Ovary (tissue), 7 donors: ENCODE measurements at regions not wholly inside any gene's neighbourhood (a gene's known extent, or its start where the extent isn't known, plus 50 kb on each side); places are given as distances from the start of the nearest gene placed in this dataset.
"Not testable (repeated sequence)": the region's sequence is repeated elsewhere in the genome, so short reads cannot be mapped to it uniquely, and the experiment has no call there.

Experiments
- DNase-seq, 5 donors: peaks; one replicate each; pipeline ENCODE4 v3.0.0-alpha.2; 2019 to 2020
- H3K27ac ChIP-seq, 2 donors: fragments of 200-600 bp; one replicate each; pipeline versions ENCODE4 v1.5.1 to v1.8.0; 2019 to 2022
- H3K27me3 ChIP-seq: fragments of 200-600 bp; one replicate; pipeline ENCODE4 v1.8.0; 2022
- H3K36me3 ChIP-seq: fragments of 200-600 bp; sonication (generic); one replicate; pipeline ENCODE4 v1.5.1; 2019
- H3K4me1 ChIP-seq: one replicate; pipeline ENCODE4 v1.8.1; 2013; ENCODE audit warnings: mild to moderate bottlenecking, moderate library complexity; ENCODE audit not compliant: insufficient read depth
- H3K4me3 ChIP-seq: fragments of 200-600 bp; sonication (generic); one replicate; pipeline ENCODE4 v1.5.1; 2017
- H3K9me3 ChIP-seq, 2 donors: fragments of 200-600 bp in 1 of 2; sonication (generic) in 1 of 2; one replicate each; pipeline versions ENCODE4 v1.5.1 to v1.8.1; 2013 to 2019; ENCODE audit warnings: mild to moderate bottlenecking in 1 of 2, moderate library complexity in 1 of 2
- EP300 ChIP-seq: sonication (generic); formaldehyde crosslinking; IDR thresholded peaks from one replicate; pipeline ENCODE4 v1.6.1; 2017; ENCODE audit warnings: antibody characterized with exemption
- POLR2A ChIP-seq: fragments of 450-650 bp; IDR thresholded peaks from one replicate; pipeline ENCODE4 v1.6.1; 2017; ENCODE audit warnings: antibody characterized with exemption, mild to moderate bottlenecking, moderate library complexity
- WGBS, 3 donors: extraction: QIAGEN DNeasy Blood & Tissue Kit in 1 of 3; methylation state at CpG; one replicate each; pipeline versions ENCODE4 v1.1.5 to v1.1.7; 2013 to 2017; 5-methylcytosine and 5-hydroxymethylcytosine counted together
- intact Hi-C, 4 donors: fragments of 100-400 bp; cut with DNase I; formaldehyde crosslinking; loops; one replicate each; pipeline versions ENCODE4 v1.11.0 to v1.15.1; 2022 to 2023
- TF ChIP-seq, protein P1 (sequence below), 3 donors: fragments of 450-650 bp in 2 of 3; fragments of 200-600 bp in 1 of 3; IDR thresholded peaks; one replicate each; pipeline versions ENCODE4 v1.5.1 to v1.8.0; 2016 to 2022; ENCODE audit warnings: antibody characterized with exemption in 3 of 3, mild to moderate bottlenecking in 1 of 3
- donor health status: DM: no; HTN: no; CAD: no; lungs with moderate emphysema.
- donor health status: DM: no; HTN: no; CAD: no.
- donor health status: Bipolar disorder and iron deficiency.
- donor health status: DM: no; HTN: no; CAD: no.
- donor health status: DM: yes; HTN: yes; CAD: no.

DNA sequence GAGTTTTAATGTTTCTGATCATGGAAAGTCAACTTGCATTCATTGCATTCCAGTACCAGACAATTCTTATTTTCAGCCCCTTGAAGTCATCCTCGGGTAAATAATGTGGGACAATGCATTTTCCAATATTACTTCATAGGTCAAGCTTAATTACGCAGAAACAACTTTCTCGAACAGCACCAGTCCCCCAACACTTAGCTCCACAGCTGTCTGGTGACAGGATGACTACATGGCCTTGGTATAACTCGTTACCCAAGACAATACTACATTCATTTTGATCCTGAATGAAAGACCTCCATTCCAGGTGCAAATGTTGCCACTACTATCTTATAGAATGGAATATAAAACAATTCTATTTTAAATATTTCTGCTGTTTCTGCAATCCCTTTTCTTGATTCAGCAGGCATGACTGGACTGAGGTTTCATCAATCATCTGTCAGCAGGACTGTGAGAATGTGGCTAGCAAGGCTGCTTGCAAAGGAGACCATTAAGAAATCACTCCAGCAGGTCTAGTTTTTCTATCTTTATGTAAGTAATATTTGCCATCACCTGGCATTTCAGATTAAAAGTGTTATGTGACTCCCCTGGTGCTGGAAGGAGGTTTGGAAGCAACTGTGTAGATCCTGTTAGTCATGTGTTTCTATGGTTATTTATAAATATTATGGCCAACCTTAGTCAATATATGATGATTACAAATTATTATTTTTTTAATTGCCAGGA, 147.9 kb downstream of the HAO1 start:
- intact Hi-C loops: no loop called here
- 63 to 80% (median 73%) methylated on average over 4 of the region's 4 CpGs for WGBS, 3 donors
- Histone ChIP-seq H3K4me1 (no peaks in the 10 kb centered on the region), H3K4me3 (no peak overlapping the region), H3K9me3 (no peaks in the 10 kb centered on the region), H3K36me3 (no peaks in the 10 kb centered on the region), H3K27me3 (no peaks in the 10 kb centered on the region), H3K27ac (no peak overlapping the region)
- no peak for DNase-seq
- TF ChIP-seq, protein P1, sequence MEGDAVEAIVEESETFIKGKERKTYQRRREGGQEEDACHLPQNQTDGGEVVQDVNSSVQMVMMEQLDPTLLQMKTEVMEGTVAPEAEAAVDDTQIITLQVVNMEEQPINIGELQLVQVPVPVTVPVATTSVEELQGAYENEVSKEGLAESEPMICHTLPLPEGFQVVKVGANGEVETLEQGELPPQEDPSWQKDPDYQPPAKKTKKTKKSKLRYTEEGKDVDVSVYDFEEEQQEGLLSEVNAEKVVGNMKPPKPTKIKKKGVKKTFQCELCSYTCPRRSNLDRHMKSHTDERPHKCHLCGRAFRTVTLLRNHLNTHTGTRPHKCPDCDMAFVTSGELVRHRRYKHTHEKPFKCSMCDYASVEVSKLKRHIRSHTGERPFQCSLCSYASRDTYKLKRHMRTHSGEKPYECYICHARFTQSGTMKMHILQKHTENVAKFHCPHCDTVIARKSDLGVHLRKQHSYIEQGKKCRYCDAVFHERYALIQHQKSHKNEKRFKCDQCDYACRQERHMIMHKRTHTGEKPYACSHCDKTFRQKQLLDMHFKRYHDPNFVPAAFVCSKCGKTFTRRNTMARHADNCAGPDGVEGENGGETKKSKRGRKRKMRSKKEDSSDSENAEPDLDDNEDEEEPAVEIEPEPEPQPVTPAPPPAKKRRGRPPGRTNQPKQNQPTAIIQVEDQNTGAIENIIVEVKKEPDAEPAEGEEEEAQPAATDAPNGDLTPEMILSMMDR (IDR thresholded peaks at IDR 0.05): no peak
- no peak for TF ChIP-seq POLR2A
- no peak for TF ChIP-seq EP300

DNA sequence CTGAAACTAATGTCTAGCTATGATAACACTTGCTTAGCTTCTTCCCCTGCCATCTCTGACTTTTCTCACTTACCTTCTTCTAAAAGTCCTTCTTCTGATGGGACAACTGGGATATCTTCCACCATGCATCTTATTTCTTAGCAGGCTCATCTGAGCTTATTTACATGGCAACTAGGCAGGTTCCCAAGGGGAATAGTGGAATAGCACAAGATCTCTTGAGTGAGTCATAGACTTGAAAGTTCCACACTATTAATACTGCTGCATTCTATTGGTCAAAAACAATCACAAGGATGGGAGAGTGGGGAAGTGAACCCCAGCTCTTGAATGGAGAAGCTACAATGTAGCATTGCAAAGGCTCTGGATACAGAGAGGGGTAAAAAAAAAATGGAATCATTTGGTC, 142.1 kb downstream of the HAO1 start:
- DNase-seq: no peak
- no peak overlapping the region for H3K4me3 ChIP-seq
- no peaks in the 10 kb centered on the region for H3K27me3 ChIP-seq
- no peaks in the 10 kb centered on the region for H3K36me3 ChIP-seq
- TF ChIP-seq EP300: no peak
- no peak for TF ChIP-seq POLR2A
- TF ChIP-seq, protein P1 (IDR thresholded peaks at IDR 0.05): no peak
- H3K4me1 ChIP-seq: no peaks in the 10 kb centered on the region
- H3K27ac ChIP-seq: no peak overlapping the region
- intact Hi-C loops: no loop called here
- H3K9me3 ChIP-seq: no peaks in the 10 kb centered on the region

DNA sequence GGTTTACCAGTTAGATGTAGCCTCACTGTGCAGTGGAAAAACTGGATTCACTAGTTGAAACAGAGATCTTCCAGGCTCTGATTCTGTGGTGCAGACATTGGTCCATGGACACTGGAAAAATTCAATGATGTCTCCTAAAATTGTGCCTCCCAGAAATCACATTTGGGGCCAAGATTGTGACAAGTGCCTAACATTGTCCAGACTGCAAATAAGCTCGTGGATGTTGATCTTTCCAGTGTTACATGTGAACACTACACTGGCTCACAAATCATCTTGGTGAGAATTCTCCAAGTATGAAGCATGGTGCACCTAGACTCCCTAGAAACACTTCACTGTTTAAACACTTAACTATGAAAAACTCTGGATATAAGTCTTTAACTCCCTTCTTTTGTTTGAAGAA, 140.4 kb downstream of the HAO1 start:
- no peaks in the 10 kb centered on the region for H3K4me1 ChIP-seq
- no peak overlapping the region for H3K27ac ChIP-seq
- no peaks in the 10 kb centered on the region for H3K9me3 ChIP-seq
- no peak for DNase-seq
- WGBS, 3 donors: 5 to 12% (median 8%) methylated on average over 1 of the region's 1 CpG
- TF ChIP-seq POLR2A (no peak), EP300 (no peak)
- TF ChIP-seq, protein P1 (IDR thresholded peaks at IDR 0.05): no peak
- no peaks in the 10 kb centered on the region for H3K27me3 ChIP-seq
- intact Hi-C loops: no loop called here
- H3K36me3 ChIP-seq: no peaks in the 10 kb centered on the region
- no peak overlapping the region for H3K4me3 ChIP-seq

DNA sequence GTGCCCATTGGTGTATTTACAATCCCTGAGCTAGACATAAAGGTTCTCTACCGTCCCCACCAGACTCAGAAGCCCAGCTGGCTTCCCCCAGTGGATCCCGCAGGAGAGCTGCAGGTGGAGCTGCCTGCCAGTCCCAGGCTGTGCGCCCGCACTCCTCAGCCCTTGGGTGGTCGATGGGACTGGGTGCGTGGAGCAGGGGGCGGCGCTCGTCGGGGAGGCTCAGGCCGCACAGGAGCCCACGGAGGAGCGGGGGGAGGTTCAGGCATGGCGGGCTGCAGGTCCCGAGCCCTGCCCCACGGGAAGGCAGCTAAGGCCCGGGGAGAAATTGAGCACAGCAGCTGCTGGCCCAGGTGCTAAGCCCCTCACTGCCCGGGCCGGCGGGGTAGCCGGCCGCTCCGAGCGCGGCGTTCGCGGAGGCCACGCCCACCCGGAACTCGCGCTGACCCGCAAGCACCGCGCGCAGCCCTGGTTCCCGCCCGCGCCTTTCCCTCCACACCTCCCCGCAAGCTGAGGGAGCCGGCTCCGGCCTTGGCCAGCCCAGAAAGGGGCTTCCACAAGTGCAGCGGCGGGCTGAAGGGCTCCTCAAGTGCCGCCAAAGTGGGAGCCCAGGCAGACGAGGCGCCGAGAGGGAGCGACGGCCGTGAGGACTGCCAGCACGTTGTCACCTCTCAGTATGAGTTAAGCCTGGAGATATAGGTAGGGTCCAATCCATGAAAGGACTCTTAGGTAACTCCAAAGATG, 136.7 kb downstream of the HAO1 start:
- H3K4me1 ChIP-seq, H3K27me3 ChIP-seq, DNase-seq, H3K36me3 ChIP-seq, intact Hi-C loops, H3K4me3 ChIP-seq, H3K27ac ChIP-seq, H3K9me3 ChIP-seq: not testable (repeated sequence)
- 52 to 87% (median 69%) methylated on average over 52 of the region's 52 CpGs for WGBS, 3 donors

DNA sequence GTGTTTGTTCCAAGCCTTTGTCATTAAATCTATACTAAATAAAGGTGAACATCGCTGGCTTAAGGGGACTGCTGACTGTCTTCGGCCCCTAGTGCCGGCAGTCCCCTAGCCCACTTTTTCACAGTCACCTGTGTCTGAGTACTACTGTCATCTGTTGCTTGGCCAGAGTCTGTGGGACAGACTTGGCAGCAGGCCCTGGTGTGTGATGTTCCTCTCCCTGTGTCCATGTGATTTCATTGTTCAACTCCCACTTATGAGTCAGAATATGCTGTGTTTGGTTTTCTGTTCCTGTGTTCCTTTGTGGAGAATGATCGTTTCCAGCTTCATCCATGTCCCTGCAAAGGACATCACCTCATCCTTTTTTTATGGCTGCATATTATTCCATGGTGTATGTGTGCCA, 133.4 kb downstream of the HAO1 start:
- H3K4me1 ChIP-seq: no peaks in the 10 kb centered on the region
- 84 to 93% (median 86%) methylated on average over 4 of the region's 4 CpGs for WGBS, 3 donors
- no peak for DNase-seq
- H3K36me3 ChIP-seq: no peaks in the 10 kb centered on the region
- no peaks in the 10 kb centered on the region for H3K27me3 ChIP-seq
- TF ChIP-seq POLR2A: no peak
- intact Hi-C loops: no loop called here
- H3K4me3 ChIP-seq: no peak overlapping the region
- no peaks in the 10 kb centered on the region for H3K9me3 ChIP-seq
- H3K27ac ChIP-seq: no peak overlapping the region
